Suprapubic skin (tissue), 4 donors: ENCODE measurements at regions not wholly inside any gene's neighbourhood (a gene's known extent, or its start where the extent isn't known, plus 50 kb on each side); places are given as distances from the start of the nearest gene placed in this dataset.

Experiments used
- DNase-seq, 2 donors: peaks; one replicate each; pipeline ENCODE4 v3.0.0-alpha.2; 2019; ENCODE audit warnings: low spot score in 2 of 2
- H3K27ac ChIP-seq: fragments of 200-600 bp; sonication (generic); one replicate; pipeline ENCODE4 v1.5.1; 2019
- H3K27me3 ChIP-seq: fragments of 200-600 bp; sonication (generic); one replicate; pipeline ENCODE4 v1.5.1; 2019
- H3K36me3 ChIP-seq: fragments of 200-600 bp; sonication (generic); one replicate; pipeline ENCODE4 v1.5.1; 2019
- H3K4me1 ChIP-seq: fragments of 200-600 bp; sonication (generic); one replicate; pipeline ENCODE4 v1.5.1; 2019
- H3K4me3 ChIP-seq: fragments of 200-600 bp; sonication (generic); one replicate; pipeline ENCODE4 v1.5.1; 2019; ENCODE audit warnings: mild to moderate bottlenecking
- H3K9me3 ChIP-seq: fragments of 200-600 bp; sonication (generic); one replicate; pipeline ENCODE4 v1.5.1; 2019
- EP300 ChIP-seq: sonication (generic); formaldehyde crosslinking; IDR thresholded peaks from one replicate; pipeline ENCODE4 v1.6.1; 2017; ENCODE audit warnings: antibody characterized with exemption
- POLR2A ChIP-seq, 2 donors: fragments of 450-650 bp; IDR thresholded peaks; one replicate each; pipeline ENCODE4 v1.6.1; 2017; ENCODE audit warnings: antibody characterized with exemption in 2 of 2, mild to moderate bottlenecking in 2 of 2, moderate library complexity in 2 of 2
- POLR2AphosphoS5 ChIP-seq, 3 donors: sonication (generic); formaldehyde crosslinking; IDR thresholded peaks; one replicate each; pipeline ENCODE4 v1.6.1; 2017; ENCODE audit warnings: antibody characterized with exemption in 3 of 3
- WGBS: methylation state at CpG from one replicate; pipeline ENCODE4 v1.1.5; 2018; 5-methylcytosine and 5-hydroxymethylcytosine counted together
- TF ChIP-seq, protein P1 (sequence below), 2 donors: fragments of 200-600 bp in 1 of 2; fragments of 450-650 bp in 1 of 2; sonication (generic) in 1 of 2; IDR thresholded peaks; one replicate each; pipeline ENCODE4 v1.5.1; 2016 to 2019; ENCODE audit warnings: antibody characterized with exemption in 2 of 2, mild to moderate bottlenecking in 1 of 2, moderate library complexity in 1 of 2

DNA sequence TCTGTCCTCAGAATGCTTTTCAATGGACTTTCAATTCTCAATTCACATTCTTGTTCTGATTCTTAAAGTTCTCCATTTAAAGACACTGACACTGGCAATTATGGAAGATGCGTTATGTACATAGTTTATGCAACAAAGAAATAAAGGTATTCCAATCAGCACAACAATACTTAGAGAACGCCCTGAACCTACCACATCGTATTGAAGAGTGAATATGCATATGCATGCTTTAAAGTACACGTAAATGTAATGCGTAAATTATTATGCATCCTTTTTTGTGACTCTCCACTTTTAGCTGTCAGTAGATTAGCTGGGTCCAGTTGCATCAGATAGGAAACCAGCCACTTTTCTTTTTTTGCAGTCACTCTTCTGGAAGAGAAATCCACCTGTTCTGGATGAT is 83.5 kb downstream of the RBM43 start:
- Histone ChIP-seq H3K27ac (no peak overlapping the region), H3K4me3 (no peak overlapping the region), H3K36me3 (no peaks in the 10 kb centered on the region), H3K4me1 (no peaks in the 10 kb centered on the region), H3K27me3 (peaks cover 3% of the 10 kb centered on the region), H3K9me3 (no peaks in the 10 kb centered on the region)
- no peak for DNase-seq
- 84% methylated on average over 5 of the region's 5 CpGs for WGBS
- TF ChIP-seq, protein P1, sequence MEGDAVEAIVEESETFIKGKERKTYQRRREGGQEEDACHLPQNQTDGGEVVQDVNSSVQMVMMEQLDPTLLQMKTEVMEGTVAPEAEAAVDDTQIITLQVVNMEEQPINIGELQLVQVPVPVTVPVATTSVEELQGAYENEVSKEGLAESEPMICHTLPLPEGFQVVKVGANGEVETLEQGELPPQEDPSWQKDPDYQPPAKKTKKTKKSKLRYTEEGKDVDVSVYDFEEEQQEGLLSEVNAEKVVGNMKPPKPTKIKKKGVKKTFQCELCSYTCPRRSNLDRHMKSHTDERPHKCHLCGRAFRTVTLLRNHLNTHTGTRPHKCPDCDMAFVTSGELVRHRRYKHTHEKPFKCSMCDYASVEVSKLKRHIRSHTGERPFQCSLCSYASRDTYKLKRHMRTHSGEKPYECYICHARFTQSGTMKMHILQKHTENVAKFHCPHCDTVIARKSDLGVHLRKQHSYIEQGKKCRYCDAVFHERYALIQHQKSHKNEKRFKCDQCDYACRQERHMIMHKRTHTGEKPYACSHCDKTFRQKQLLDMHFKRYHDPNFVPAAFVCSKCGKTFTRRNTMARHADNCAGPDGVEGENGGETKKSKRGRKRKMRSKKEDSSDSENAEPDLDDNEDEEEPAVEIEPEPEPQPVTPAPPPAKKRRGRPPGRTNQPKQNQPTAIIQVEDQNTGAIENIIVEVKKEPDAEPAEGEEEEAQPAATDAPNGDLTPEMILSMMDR (IDR thresholded peaks at IDR 0.05) = no peak
- TF ChIP-seq POLR2A (IDR thresholded peaks at IDR 0.05) = no peak
- TF ChIP-seq POLR2AphosphoS5 (IDR thresholded peaks at IDR 0.05) = no peak
- no peak for TF ChIP-seq EP300

DNA sequence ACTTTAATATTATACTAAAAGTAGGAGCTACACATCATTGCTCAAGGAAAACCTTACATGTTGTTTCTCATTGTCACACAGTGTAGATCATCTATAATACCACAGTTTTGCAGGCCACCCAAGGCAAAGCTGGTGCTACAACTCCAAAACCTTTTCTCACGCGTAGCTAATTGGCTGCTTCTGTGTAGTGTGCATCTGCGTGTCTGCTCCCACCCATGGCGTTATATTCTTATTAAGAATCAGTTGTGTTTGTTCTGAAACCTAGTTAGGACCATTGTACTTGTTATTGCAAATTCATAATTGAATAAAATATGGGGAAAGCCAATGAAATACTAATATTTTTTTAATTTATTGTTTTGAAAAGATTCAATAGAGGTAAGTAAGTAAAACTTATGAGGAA is 83.9 kb downstream of the RBM43 start:
- H3K4me1 ChIP-seq = no peaks in the 10 kb centered on the region
- no peaks in the 10 kb centered on the region for H3K36me3 ChIP-seq
- TF ChIP-seq, protein P1 (IDR thresholded peaks at IDR 0.05) = no peak
- TF ChIP-seq POLR2AphosphoS5 (IDR thresholded peaks at IDR 0.05) (no peak), POLR2A (IDR thresholded peaks at IDR 0.05) (no peak), EP300 (no peak)
- H3K9me3 ChIP-seq = no peaks in the 10 kb centered on the region
- 97% methylated on average over 4 of the region's 4 CpGs for WGBS
- H3K27ac ChIP-seq = no peak overlapping the region
- H3K27me3 ChIP-seq = peaks cover 3% of the 10 kb centered on the region
- H3K4me3 ChIP-seq = no peak overlapping the region
- DNase-seq = no peak

DNA sequence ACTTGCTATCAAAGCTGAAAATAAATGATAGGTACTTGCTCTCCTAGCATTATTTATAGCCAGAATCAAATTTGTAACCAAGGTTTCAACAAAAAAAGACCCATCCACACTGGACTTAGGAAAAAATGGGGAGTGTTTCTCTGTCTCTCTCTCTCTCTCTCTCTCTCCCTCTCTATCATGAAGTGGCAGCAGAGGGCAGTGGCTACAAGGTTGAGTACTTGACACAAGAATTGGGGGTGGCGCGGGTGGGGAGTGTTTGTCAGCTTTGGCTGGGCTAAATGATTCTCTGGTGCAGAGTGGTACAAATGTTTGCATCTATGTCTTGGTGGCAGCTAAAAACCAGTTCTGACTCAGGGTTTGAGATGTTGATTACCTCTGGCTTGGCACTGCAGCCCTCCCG is 85.0 kb downstream of the RBM43 start:
- no peaks in the 10 kb centered on the region for H3K36me3 ChIP-seq
- H3K27ac ChIP-seq = no peak overlapping the region
- no peak overlapping the region for H3K4me3 ChIP-seq
- 91% methylated on average over 3 of the region's 3 CpGs for WGBS
- H3K4me1 ChIP-seq = no peaks in the 10 kb centered on the region
- H3K9me3 ChIP-seq = no peaks in the 10 kb centered on the region
- TF ChIP-seq POLR2A (IDR thresholded peaks at IDR 0.05) (no peak), EP300 (no peak), POLR2AphosphoS5 (IDR thresholded peaks at IDR 0.05) (no peak)
- TF ChIP-seq, protein P1 (IDR thresholded peaks at IDR 0.05) = no peak
- no peak for DNase-seq
- peaks cover 3% of the 10 kb centered on the region for H3K27me3 ChIP-seq

DNA sequence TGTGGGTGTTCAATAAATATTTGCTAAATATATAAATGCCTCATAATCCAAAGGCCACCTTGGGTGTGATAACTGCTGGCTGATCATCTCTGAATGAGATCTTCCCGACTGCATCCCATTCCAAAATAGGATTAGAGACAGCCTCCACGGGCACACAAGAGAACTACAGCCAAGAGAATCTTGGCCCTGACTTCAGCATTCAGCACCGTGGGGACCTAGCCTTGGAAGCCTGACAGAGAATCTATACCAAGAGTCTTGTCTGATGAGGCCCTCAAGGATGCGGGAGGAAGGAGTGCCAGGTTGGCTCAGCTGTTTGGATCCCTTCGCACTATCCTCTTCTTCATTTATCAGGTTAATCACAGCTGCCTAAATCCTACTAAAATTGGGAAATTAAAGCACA is 85.8 kb downstream of the RBM43 start:
- TF ChIP-seq, protein P1 (IDR thresholded peaks at IDR 0.05) = no peak
- TF ChIP-seq POLR2A (IDR thresholded peaks at IDR 0.05) (no peak), EP300 (no peak), POLR2AphosphoS5 (IDR thresholded peaks at IDR 0.05) (no peak)
- WGBS = 57% methylated on average over 1 of the region's 5 CpGs

DNA sequence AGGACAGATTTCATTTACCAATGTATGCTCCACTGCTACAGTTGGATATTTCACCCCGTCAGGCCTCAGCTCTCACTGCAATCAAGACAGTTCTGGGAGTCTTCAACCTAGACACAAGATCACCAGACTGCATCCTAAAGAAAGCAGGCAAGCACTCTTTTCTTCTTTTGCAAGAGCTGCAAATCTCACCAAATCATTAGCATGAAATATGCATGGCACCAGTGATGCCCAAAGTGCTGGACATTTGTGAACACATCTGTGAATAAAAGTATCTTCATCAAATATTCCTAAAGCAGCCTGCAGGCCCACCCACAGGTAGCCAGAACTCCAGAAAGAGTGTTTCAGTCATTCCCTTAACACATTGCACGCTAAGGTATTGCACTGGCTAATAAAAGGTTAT is 87.5 kb downstream of the RBM43 start:
- Histone ChIP-seq H3K4me1 (no peaks in the 10 kb centered on the region), H3K27ac (no peak overlapping the region), H3K9me3 (no peaks in the 10 kb centered on the region), H3K4me3 (no peak overlapping the region), H3K27me3 (no peaks in the 10 kb centered on the region), H3K36me3 (no peaks in the 10 kb centered on the region)
- WGBS = 97% methylated on average over 2 of the region's 2 CpGs
- TF ChIP-seq POLR2AphosphoS5 (IDR thresholded peaks at IDR 0.05) (no peak), POLR2A (IDR thresholded peaks at IDR 0.05) (no peak), EP300 (no peak)
- TF ChIP-seq, protein P1 (IDR thresholded peaks at IDR 0.05) = no peak
- no peak for DNase-seq

More for the DNA sequence above, 85.8 kb downstream of the RBM43 start:
- Histone ChIP-seq H3K36me3 (no peaks in the 10 kb centered on the region), H3K9me3 (no peaks in the 10 kb centered on the region), H3K27ac (no peak overlapping the region), H3K4me1 (no peaks in the 10 kb centered on the region), H3K27me3 (peaks cover 3% of the 10 kb centered on the region), H3K4me3 (no peak overlapping the region)
- DNase-seq = no peak
